ENCODE measurements at regions not wholly inside any gene's neighbourhood (a gene's known extent, or its start where the extent isn't known, plus 50 kb on each side); places are given as distances from the start of the nearest gene placed in this dataset.

DNA sequence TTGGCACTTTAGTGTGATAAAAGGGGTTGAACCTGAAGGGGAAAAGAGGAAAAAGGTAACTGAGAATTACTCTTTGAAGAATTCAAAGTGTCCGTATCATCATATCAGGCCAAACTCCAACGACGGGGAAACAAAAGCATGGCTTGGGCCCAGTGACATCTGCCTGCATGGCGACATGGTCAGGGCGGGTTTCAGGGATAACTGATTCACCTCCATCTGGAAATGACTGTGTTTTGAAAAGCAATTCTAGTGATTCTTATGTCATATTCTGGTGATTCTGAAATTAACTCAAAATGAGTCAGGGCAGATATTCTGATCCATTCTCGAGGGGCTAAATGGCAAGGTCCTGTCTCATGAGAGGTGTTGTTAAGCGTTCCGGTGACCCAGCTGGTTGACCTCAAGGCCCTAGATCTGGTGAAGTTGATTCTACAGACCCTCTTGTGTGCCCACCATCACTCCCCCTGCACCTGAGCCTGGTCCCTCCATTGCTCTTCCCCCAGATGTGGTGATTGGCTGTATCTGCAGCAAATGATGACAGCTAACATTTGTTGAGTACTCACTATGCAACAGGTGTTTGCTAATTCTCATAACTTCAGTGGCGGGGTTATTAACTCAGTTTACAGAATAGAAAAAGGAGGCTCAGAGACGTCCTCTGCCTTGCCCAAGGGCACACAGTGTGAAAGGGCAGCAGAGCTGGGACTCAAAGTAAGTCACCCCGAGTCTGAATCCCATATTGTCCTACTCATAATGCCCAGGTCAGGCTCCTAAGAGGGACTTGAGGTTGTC, 251.8 kb downstream of the MAF start:
- in situ Hi-C loops (cut with HindIII; ENCODE audit: low sequenced_read_pairs): no loop called here
- DNase-seq (ENCODE audit: low read depth, low spot score): no peak
- TF ChIP-seq, protein P1, sequence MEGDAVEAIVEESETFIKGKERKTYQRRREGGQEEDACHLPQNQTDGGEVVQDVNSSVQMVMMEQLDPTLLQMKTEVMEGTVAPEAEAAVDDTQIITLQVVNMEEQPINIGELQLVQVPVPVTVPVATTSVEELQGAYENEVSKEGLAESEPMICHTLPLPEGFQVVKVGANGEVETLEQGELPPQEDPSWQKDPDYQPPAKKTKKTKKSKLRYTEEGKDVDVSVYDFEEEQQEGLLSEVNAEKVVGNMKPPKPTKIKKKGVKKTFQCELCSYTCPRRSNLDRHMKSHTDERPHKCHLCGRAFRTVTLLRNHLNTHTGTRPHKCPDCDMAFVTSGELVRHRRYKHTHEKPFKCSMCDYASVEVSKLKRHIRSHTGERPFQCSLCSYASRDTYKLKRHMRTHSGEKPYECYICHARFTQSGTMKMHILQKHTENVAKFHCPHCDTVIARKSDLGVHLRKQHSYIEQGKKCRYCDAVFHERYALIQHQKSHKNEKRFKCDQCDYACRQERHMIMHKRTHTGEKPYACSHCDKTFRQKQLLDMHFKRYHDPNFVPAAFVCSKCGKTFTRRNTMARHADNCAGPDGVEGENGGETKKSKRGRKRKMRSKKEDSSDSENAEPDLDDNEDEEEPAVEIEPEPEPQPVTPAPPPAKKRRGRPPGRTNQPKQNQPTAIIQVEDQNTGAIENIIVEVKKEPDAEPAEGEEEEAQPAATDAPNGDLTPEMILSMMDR (IDR thresholded peaks at IDR 0.05; ENCODE audit: low read depth, low read length): no peak

DNA sequence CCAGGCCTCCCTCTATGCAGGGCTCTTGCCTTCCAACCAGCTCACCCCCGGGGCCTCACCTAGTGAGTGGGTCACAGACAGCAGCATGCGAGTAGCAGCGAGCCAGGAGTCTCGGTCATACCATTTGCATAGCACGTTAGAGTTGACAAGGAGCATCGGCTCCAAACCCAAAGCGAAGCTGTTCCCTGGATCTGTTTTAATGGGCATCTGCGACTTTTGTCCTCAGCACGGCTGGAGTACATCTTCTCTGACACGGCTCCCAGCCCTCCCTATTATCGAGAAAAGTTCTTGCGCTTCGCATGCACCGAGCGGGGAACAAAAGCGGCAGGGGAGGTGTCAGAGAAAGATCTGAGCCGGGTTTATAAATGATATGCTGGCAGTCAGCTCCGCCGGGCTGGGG, 253.3 kb downstream of the MAF start:
- TF ChIP-seq, protein P1 (IDR thresholded peaks at IDR 0.05; ENCODE audit: low read depth, low read length): no peak
- in situ Hi-C loops (cut with HindIII; ENCODE audit: low sequenced_read_pairs): no loop called here
- H3K4me3 ChIP-seq (ENCODE audit: low read depth, low read length): no peak overlapping the region
- DNase-seq (ENCODE audit: low read depth, low spot score): no peak

More for the DNA sequence above, 251.8 kb downstream of the MAF start:
- no peak overlapping the region for H3K4me3 ChIP-seq (ENCODE audit: low read depth, low read length)

- TF ChIP-seq, protein P1 (IDR thresholded peaks at IDR 0.05; ENCODE audit: low read depth, low read length): no peak
- no peak overlapping the region for H3K4me3 ChIP-seq (ENCODE audit: low read depth, low read length)
- in situ Hi-C loops (cut with HindIII; ENCODE audit: low sequenced_read_pairs): no loop called here
- no peak for DNase-seq (ENCODE audit: low read depth, low spot score)
These were observed 260.7 kb downstream of the MAF start for GRCh38 chr16:79339863-79340262.

GRCh38 chr16:79337906-79338305, 262.6 kb downstream of the MAF start:
- TF ChIP-seq, protein P1 (IDR thresholded peaks at IDR 0.05; ENCODE audit: low read depth, low read length): no peak
- in situ Hi-C loops (cut with HindIII; ENCODE audit: low sequenced_read_pairs): no loop called here
- no peak overlapping the region for H3K4me3 ChIP-seq (ENCODE audit: low read depth, low read length)
- no peak for DNase-seq (ENCODE audit: low read depth, low spot score)

- H3K4me3 ChIP-seq (ENCODE audit: low read depth, low read length): no peak overlapping the region
- DNase-seq (ENCODE audit: low read depth, low spot score): no peak
- TF ChIP-seq, protein P1 (IDR thresholded peaks at IDR 0.05; ENCODE audit: low read depth, low read length): no peak
- in situ Hi-C loops (cut with HindIII; ENCODE audit: low sequenced_read_pairs): no loop called here
These were observed 263.9 kb downstream of the MAF start for GRCh38 chr16:79336437-79337229.

GRCh38 chr16:79334127-79334526, 266.4 kb downstream of the MAF start:
- in situ Hi-C loops (cut with HindIII; ENCODE audit: low sequenced_read_pairs): no loop called here
- DNase-seq (ENCODE audit: low read depth, low spot score): no peak
- H3K4me3 ChIP-seq (ENCODE audit: low read depth, low read length): no peak overlapping the region
- TF ChIP-seq, protein P1 (IDR thresholded peaks at IDR 0.05; ENCODE audit: low read depth, low read length): no peak
